ENCODE measurements at regions not wholly inside any gene's neighbourhood (a gene's known extent, or its start where the extent isn't known, plus 50 kb on each side); places are given as distances from the start of the nearest gene placed in this dataset.

DNA sequence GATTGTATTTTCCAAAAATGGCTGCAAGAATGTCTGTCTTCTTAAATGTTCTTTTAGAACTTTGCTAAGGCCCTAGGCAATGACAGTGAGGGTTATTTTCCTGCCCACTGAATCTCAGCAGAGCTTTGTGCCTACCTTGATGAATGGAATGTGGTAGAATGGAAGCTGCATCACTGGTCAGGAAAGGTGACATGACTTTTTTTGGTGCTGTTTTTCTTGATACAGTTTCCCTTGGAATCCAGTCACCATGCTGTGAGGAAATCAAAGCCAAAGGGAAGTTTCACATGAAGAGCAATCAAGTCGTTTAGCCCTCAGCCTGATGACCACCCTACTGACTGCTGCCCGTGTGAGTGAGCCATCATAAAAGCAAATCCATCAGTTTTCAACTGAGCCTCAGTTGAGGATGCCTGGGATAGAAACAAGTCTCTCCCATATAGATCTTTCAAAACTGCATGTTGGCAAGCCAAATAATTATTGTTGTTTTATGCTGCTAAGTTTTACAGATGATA is 886.0 kb upstream of the FBXO33 start:
- H3K79me2 ChIP-seq (replicated peaks; ENCODE audit: insufficient read depth, low read length): no peaks in the 10 kb centered on the region
- H3K4me2 ChIP-seq (ENCODE audit: low read length): no peak overlapping the region
- TF ChIP-seq TAF1 (IDR thresholded peaks at IDR 0.05; ENCODE audit: low read depth): no peak
- TF ChIP-seq SMC3 (conservative IDR thresholded peaks at IDR 0.05; ENCODE audit: poor library complexity): no peak
- no peak for TF ChIP-seq MXI1 (conservative IDR thresholded peaks at IDR 0.05; ENCODE audit: poor library complexity, severe bottlenecking)
- TF ChIP-seq POLR2AphosphoS5 (IDR thresholded peaks at IDR 0.05): no peak
- no peak for TF ChIP-seq EZH2 (IDR thresholded peaks at IDR 0.05; ENCODE audit: borderline replicate concordance, insufficient read depth, low read length, poor library complexity, severe bottlenecking)
- TF ChIP-seq, protein P1, sequence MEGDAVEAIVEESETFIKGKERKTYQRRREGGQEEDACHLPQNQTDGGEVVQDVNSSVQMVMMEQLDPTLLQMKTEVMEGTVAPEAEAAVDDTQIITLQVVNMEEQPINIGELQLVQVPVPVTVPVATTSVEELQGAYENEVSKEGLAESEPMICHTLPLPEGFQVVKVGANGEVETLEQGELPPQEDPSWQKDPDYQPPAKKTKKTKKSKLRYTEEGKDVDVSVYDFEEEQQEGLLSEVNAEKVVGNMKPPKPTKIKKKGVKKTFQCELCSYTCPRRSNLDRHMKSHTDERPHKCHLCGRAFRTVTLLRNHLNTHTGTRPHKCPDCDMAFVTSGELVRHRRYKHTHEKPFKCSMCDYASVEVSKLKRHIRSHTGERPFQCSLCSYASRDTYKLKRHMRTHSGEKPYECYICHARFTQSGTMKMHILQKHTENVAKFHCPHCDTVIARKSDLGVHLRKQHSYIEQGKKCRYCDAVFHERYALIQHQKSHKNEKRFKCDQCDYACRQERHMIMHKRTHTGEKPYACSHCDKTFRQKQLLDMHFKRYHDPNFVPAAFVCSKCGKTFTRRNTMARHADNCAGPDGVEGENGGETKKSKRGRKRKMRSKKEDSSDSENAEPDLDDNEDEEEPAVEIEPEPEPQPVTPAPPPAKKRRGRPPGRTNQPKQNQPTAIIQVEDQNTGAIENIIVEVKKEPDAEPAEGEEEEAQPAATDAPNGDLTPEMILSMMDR (IDR thresholded peaks at IDR 0.05; ENCODE audit: poor library complexity, severe bottlenecking): no peak
- no peak for TF ChIP-seq EP300 (conservative IDR thresholded peaks at IDR 0.05; ENCODE audit: poor library complexity, severe bottlenecking)
- H3F3A ChIP-seq (ENCODE audit: insufficient read depth, low read length, poor library complexity, severe bottlenecking): no peaks in the 10 kb centered on the region
- H2AFZ ChIP-seq (ENCODE audit: low read depth, low read length): no peak overlapping the region
- no peaks in the 10 kb centered on the region for H4K20me1 ChIP-seq (ENCODE audit: insufficient read depth)
- H3K36me3 ChIP-seq (ENCODE audit: insufficient read depth, low read length): no peaks in the 10 kb centered on the region
- H3K27me3 ChIP-seq (ENCODE audit: insufficient read depth, low read depth, low read length): no peaks in the 10 kb centered on the region
- no peak overlapping the region for H3K4me3 ChIP-seq (ENCODE audit: low read length)
- H3K27ac ChIP-seq (ENCODE audit: low read length): no peak overlapping the region
- H3K9ac ChIP-seq (ENCODE audit: low read length): no peak overlapping the region
- no peaks in the 10 kb centered on the region for H3K9me3 ChIP-seq (ENCODE audit: low read length)
- H3K9me2 ChIP-seq (ENCODE audit: insufficient read depth, low read length): no peaks in the 10 kb centered on the region

DNA sequence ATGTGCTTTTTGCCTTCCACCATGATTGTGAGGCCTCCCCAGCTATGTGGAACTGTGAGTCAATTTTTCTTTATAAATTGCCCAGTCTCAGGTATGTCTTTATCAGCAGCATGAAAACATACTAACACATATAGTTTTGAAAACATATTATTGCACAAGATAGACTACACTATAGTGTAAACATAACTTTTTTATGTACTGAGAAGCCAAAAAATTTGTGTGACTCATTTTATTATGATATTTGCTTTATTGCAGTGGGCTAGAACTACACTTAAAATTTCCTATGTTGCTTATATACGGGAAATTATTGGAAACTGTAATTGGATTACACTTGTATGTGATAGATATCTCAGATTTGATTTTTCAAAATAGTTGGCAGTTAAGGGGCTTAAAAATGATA is 885.5 kb upstream of the FBXO33 start:
- Histone ChIP-seq H3K36me3 (ENCODE audit: insufficient read depth, low read length) (no peaks in the 10 kb centered on the region), H3K27ac (ENCODE audit: low read length) (no peak overlapping the region), H3K4me3 (ENCODE audit: low read length) (no peak overlapping the region), H4K20me1 (ENCODE audit: insufficient read depth) (no peaks in the 10 kb centered on the region), H3K9me3 (ENCODE audit: low read length) (no peaks in the 10 kb centered on the region), H3F3A (ENCODE audit: insufficient read depth, low read length, poor library complexity, severe bottlenecking) (no peaks in the 10 kb centered on the region), H3K4me2 (ENCODE audit: low read length) (no peak overlapping the region), H3K9me2 (ENCODE audit: insufficient read depth, low read length) (no peaks in the 10 kb centered on the region), H2AFZ (ENCODE audit: low read depth, low read length) (no peak overlapping the region), H3K27me3 (ENCODE audit: insufficient read depth, low read depth, low read length) (no peaks in the 10 kb centered on the region), H3K9ac (ENCODE audit: low read length) (no peak overlapping the region), H3K79me2 (replicated peaks; ENCODE audit: insufficient read depth, low read length) (no peaks in the 10 kb centered on the region)
- TF ChIP-seq EP300 (conservative IDR thresholded peaks at IDR 0.05; ENCODE audit: poor library complexity, severe bottlenecking) (no peak), EZH2 (IDR thresholded peaks at IDR 0.05; ENCODE audit: borderline replicate concordance, insufficient read depth, low read length, poor library complexity, severe bottlenecking) (no peak), RAD21 (conservative IDR thresholded peaks at IDR 0.05) (no peak), MXI1 (conservative IDR thresholded peaks at IDR 0.05; ENCODE audit: poor library complexity, severe bottlenecking) (no peak), TAF1 (IDR thresholded peaks at IDR 0.05; ENCODE audit: low read depth) (no peak), SMC3 (conservative IDR thresholded peaks at IDR 0.05; ENCODE audit: poor library complexity) (no peak), POLR2AphosphoS5 (IDR thresholded peaks at IDR 0.05) (no peak)
- TF ChIP-seq, protein P2, sequence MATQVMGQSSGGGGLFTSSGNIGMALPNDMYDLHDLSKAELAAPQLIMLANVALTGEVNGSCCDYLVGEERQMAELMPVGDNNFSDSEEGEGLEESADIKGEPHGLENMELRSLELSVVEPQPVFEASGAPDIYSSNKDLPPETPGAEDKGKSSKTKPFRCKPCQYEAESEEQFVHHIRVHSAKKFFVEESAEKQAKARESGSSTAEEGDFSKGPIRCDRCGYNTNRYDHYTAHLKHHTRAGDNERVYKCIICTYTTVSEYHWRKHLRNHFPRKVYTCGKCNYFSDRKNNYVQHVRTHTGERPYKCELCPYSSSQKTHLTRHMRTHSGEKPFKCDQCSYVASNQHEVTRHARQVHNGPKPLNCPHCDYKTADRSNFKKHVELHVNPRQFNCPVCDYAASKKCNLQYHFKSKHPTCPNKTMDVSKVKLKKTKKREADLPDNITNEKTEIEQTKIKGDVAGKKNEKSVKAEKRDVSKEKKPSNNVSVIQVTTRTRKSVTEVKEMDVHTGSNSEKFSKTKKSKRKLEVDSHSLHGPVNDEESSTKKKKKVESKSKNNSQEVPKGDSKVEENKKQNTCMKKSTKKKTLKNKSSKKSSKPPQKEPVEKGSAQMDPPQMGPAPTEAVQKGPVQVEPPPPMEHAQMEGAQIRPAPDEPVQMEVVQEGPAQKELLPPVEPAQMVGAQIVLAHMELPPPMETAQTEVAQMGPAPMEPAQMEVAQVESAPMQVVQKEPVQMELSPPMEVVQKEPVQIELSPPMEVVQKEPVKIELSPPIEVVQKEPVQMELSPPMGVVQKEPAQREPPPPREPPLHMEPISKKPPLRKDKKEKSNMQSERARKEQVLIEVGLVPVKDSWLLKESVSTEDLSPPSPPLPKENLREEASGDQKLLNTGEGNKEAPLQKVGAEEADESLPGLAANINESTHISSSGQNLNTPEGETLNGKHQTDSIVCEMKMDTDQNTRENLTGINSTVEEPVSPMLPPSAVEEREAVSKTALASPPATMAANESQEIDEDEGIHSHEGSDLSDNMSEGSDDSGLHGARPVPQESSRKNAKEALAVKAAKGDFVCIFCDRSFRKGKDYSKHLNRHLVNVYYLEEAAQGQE (IDR thresholded peaks at IDR 0.05; ENCODE audit: borderline replicate concordance): no peak
- TF ChIP-seq, protein P1 (IDR thresholded peaks at IDR 0.05; ENCODE audit: poor library complexity, severe bottlenecking): no peak

All from neural cell (in vitro differentiated cells).